CD4-positive, alpha-beta memory T cell (primary cell): ENCODE measurements at regions not wholly inside any gene's neighbourhood (a gene's known extent, or its start where the extent isn't known, plus 50 kb on each side); places are given as distances from the start of the nearest gene placed in this dataset.

ENCODE experiments used
- CTCF ChIA-PET: fragments of 350-600 bp; sonication (Branson Sonifier 250); formaldehyde crosslinking; loops from one replicate; lab custom pipeline; 2021; ENCODE audit warnings: inconsistent platforms; ENCODE audit not compliant: partially characterized antibody; lab: Charles Lee
- POLR2A ChIA-PET: fragments of 350-600 bp; sonication (Branson Sonifier 250); formaldehyde crosslinking; loops from one replicate; lab custom pipeline; 2021; ENCODE audit not compliant: partially characterized antibody; lab: Charles Lee
- DNase-seq, 5 donors: peaks; one replicate each; pipeline versions ENCODE4 v3.0.0 to v3.0.0-alpha.2; 2020 to 2022; ENCODE audit warnings: mixed read lengths in 1 of 5
- H3K27ac ChIP-seq: one replicate; pipeline ENCODE4 v1.7.0; 2013; ENCODE audit warnings: low read depth, low read length
- H3K27me3 ChIP-seq: 2 replicates; pipeline ENCODE4 v1.7.0; 2013; ENCODE audit warnings: mild to moderate bottlenecking, low read length, moderate library complexity; ENCODE audit not compliant: insufficient read depth
- H3K36me3 ChIP-seq: 2 replicates; pipeline ENCODE4 v1.7.0; 2013; ENCODE audit warnings: mild to moderate bottlenecking, low read length, moderate library complexity; ENCODE audit not compliant: insufficient read depth
- H3K4me1 ChIP-seq: 2 replicates; pipeline ENCODE4 v1.7.0; 2013; ENCODE audit warnings: mild to moderate bottlenecking, low read length, moderate library complexity; ENCODE audit not compliant: insufficient read depth
- H3K4me3 ChIP-seq, 2 donors: one replicate each; pipeline ENCODE4 v1.7.0; 2013; ENCODE audit warnings: low read length in 2 of 2, mild to moderate bottlenecking in 1 of 2
- H3K9me3 ChIP-seq, 2 donors: one replicate each; pipeline ENCODE4 v1.7.0; 2013; ENCODE audit warnings: low read length in 2 of 2, control low read depth in 1 of 2; ENCODE audit not compliant: control insufficient read depth in 1 of 2
- H3K27ac Mint-ChIP-seq, 7 donors: one replicate each; pipeline ENCODE4 v1.8.0; 2020 to 2021; ENCODE audit warnings: mixed read lengths in 7 of 7, mild to moderate bottlenecking in 6 of 7, inconsistent platforms in 3 of 7, moderate library complexity in 3 of 7
- H3K27me3 Mint-ChIP-seq, 2 donors: one replicate each; pipeline ENCODE4 v1.8.0; 2020 to 2021; ENCODE audit warnings: mixed read lengths in 2 of 2
- H3K36me3 Mint-ChIP-seq, 2 donors: one replicate each; pipeline ENCODE4 v1.8.0; 2020 to 2021; ENCODE audit warnings: mixed read lengths in 2 of 2, inconsistent platforms in 1 of 2, mild to moderate bottlenecking in 1 of 2
- H3K4me1 Mint-ChIP-seq, 4 donors: one replicate each; pipeline ENCODE4 v1.8.0; 2020 to 2021; ENCODE audit warnings: mixed read lengths in 4 of 4, mild to moderate bottlenecking in 1 of 4
- H3K4me3 Mint-ChIP-seq, 8 donors: one replicate each; pipeline ENCODE4 v1.8.0; 2020 to 2021; ENCODE audit warnings: mixed read lengths in 8 of 8, mild to moderate bottlenecking in 7 of 8, moderate library complexity in 6 of 8, inconsistent platforms in 3 of 8
- H3K9me3 Mint-ChIP-seq, 8 donors: one replicate each; pipeline ENCODE4 v1.8.0; 2020 to 2021; ENCODE audit warnings: mixed read lengths in 8 of 8, mild to moderate bottlenecking in 5 of 8, inconsistent platforms in 3 of 8, moderate library complexity in 1 of 8
- intact Hi-C: fragments of 100-400 bp; cut with micrococcal nuclease; formaldehyde crosslinking; loops from one replicate; pipeline ENCODE4 v1.15.1; 2023

DNA sequence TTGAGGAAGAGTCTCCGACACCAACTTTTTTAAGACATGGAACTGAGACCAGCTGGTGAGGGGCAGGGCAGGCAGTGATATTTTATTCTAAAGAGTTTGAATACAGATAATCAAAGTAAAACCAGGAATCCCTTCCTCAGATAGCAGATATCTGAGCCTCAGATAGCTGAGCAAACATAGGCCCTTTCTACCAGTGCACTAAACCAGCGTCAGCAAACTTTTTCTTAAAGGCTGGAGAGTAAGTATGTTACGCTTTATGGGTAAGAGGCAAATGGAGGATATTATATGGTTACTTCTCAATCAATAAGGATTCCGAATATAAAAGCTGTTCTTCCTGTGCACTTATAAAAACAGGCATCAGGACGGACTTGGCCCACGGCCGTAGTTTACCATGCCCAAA is 73.9 kb downstream of the WNT5A start:
- POLR2A ChIA-PET: no interaction called here

DNA sequence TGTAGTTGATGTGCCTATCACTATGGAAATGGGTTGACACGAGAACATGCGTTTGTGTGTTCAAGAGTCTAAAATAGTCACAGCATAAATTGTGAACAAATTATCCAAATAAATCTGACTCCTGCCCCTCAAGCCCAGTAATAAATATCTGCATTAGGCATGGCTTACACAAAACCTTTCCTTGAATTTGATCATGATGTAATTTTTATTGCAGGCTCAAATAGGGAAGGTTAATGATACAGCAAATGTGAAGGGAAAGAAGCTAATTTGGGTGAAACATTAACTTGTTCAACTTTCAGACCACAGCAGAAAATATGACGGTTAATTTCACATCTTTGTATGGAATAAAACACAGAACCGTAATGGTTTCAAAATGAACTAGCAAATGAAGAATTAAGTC is 74.6 kb downstream of the WNT5A start:
- Histone ChIP-seq H3K36me3 (no peaks in the 10 kb centered on the region), H3K4me1 (no peaks in the 10 kb centered on the region), H3K4me3 (no peak overlapping the region), H3K27ac (no peak overlapping the region), H3K27me3 (no peaks in the 10 kb centered on the region), H3K9me3 (no peaks in the 10 kb centered on the region)
- no peak for DNase-seq
- Mint-ChIP-seq H3K36me3 (no peaks in the 10 kb centered on the region), H3K4me3 (no peak overlapping the region), H3K27ac (no peak overlapping the region), H3K4me1 (no peaks in the 10 kb centered on the region), H3K27me3 (no peaks in the 10 kb centered on the region), H3K9me3 (peaks cover under 1 to 13% (median 8%) of the 10 kb centered on the region in 8 donors)
- ChIA-PET POLR2A (no interaction called here), CTCF (no interaction called here)
- intact Hi-C loops: no loop called here

More for the DNA sequence above, 73.9 kb downstream of the WNT5A start:
- intact Hi-C loops: no loop called here
- Mint-ChIP-seq H3K36me3 (no peaks in the 10 kb centered on the region), H3K4me3 (no peak overlapping the region), H3K27me3 (no peaks in the 10 kb centered on the region), H3K27ac (no peak overlapping the region), H3K9me3 (peaks cover 6 to 13% (median 7%) of the 10 kb centered on the region in 8 donors), H3K4me1 (no peaks in the 10 kb centered on the region)
- Histone ChIP-seq H3K27ac (no peak overlapping the region), H3K4me3 (no peak overlapping the region), H3K36me3 (no peaks in the 10 kb centered on the region), H3K4me1 (no peaks in the 10 kb centered on the region), H3K9me3 (no peaks in the 10 kb centered on the region), H3K27me3 (no peaks in the 10 kb centered on the region)
- no peak for DNase-seq
- CTCF ChIA-PET: no interaction called here

DNA sequence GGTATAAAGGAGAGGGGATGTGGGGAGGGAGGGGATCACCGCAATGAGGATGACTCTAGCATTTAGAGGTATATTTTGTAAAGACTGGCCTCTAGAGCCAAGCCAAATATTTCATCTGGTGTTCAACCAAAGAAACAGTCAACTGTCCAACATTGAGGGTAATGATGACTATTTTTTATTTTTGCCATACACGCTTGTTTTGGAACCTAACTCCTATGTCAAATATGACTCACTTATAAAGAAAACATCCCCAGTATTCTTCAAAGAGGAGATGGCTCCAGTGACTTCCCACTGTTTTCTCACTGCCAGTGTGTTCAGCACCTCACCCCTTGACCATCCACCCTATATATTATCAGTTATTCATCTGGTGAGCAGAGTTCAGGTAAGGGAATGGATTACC is 77.3 kb downstream of the WNT5A start:
- ChIA-PET POLR2A (no interaction called here), CTCF (no interaction called here)
- no peaks in the 10 kb centered on the region for H3K9me3 ChIP-seq
- no peaks in the 10 kb centered on the region for H3K36me3 Mint-ChIP-seq
- H3K27ac Mint-ChIP-seq: no peak overlapping the region
- no peaks in the 10 kb centered on the region for H3K36me3 ChIP-seq
- H3K27me3 ChIP-seq: no peaks in the 10 kb centered on the region
- no peaks in the 10 kb centered on the region for H3K4me1 Mint-ChIP-seq
- H3K9me3 Mint-ChIP-seq: peaks cover 2 to 23% (median 10%) of the 10 kb centered on the region in 8 donors
- H3K4me3 ChIP-seq: no peak overlapping the region
- intact Hi-C loops: no loop called here
- no peak overlapping the region for H3K27ac ChIP-seq
- H3K4me1 ChIP-seq: no peaks in the 10 kb centered on the region
- no peak for DNase-seq
- H3K4me3 Mint-ChIP-seq: no peak overlapping the region
- H3K27me3 Mint-ChIP-seq: no peaks in the 10 kb centered on the region

DNA sequence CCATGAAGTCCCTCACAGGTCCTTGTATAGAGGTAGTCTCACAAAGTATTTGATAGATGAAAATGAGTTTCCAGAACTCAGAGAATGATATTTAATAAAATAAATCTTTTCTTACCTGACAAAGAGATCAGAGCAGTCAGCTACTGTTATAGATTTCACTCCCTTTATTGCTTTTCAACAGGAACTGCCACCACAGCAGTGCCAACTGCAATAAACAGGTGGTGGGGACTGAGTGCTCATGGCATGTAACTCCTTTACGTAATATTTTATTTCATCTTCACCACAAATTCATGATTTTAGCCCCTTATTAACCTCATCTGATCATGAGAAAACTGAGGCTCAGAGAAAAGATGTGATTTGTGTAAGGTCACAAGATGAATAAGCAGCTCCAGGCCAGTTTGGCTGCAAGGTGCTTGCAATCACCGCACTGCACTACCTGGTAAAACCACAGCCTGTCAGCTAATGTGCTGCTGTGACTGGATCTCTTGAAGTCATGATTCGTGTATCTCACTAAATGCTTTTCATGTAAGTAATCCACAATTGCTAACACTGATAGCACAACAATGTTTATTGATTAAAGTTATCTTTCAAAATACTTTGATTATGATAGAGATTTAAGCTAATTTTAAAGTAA is 78.8 kb downstream of the WNT5A start:
- no peak overlapping the region for H3K4me3 ChIP-seq
- H3K4me1 Mint-ChIP-seq: no peaks in the 10 kb centered on the region
- POLR2A ChIA-PET: no interaction called here

DNA sequence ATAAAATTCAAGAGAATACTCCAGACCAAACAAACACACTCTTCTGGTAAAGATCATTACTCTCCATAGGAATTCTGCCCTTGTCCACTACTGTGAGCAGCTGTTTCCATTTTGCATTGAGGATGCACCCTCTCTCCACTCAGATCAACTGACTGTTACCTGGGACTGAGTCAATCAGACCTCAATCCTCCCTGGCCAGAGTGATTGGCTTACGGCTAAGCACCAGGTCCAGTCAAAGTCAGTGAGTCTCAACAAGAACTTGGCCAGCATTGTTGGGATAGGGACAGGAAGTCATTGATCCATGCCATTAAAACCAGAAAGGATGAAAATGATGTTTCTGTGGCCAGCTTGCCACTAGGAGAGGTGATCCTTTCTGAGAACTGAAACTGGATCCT is 79.7 kb downstream of the WNT5A start:
- H3K4me1 ChIP-seq: no peaks in the 10 kb centered on the region
- Mint-ChIP-seq H3K36me3 (no peaks in the 10 kb centered on the region), H3K4me1 (no peaks in the 10 kb centered on the region), H3K9me3 (peaks cover 2 to 14% (median 9%) of the 10 kb centered on the region in 8 donors), H3K4me3 (no peak overlapping the region), H3K27me3 (no peaks in the 10 kb centered on the region), H3K27ac (no peak overlapping the region)
- no peak overlapping the region for H3K27ac ChIP-seq
- no peaks in the 10 kb centered on the region for H3K9me3 ChIP-seq
- H3K36me3 ChIP-seq: no peaks in the 10 kb centered on the region
- no peaks in the 10 kb centered on the region for H3K27me3 ChIP-seq
- no peak for DNase-seq
- intact Hi-C loops: no loop called here
- POLR2A ChIA-PET: no interaction called here
- CTCF ChIA-PET: interaction anchor here (0.6 kb wide), 1 partner anchor 24 kb away, joined by 3 read pairs; no protein-coding TSS in a partner anchor
- H3K4me3 ChIP-seq: no peak overlapping the region

More for the DNA sequence above, 78.8 kb downstream of the WNT5A start:
- Mint-ChIP-seq H3K27me3 (no peaks in the 10 kb centered on the region), H3K9me3 (peaks cover 2 to 14% (median 9%) of the 10 kb centered on the region in 8 donors), H3K27ac (no peak overlapping the region), H3K36me3 (no peaks in the 10 kb centered on the region), H3K4me3 (no peak overlapping the region)
- CTCF ChIA-PET: interaction anchor here (0.6 kb wide), 1 partner anchor 23 kb away, joined by 3 read pairs; no protein-coding TSS in a partner anchor
- Histone ChIP-seq H3K9me3 (no peaks in the 10 kb centered on the region), H3K4me1 (no peaks in the 10 kb centered on the region), H3K36me3 (no peaks in the 10 kb centered on the region), H3K27ac (no peak overlapping the region), H3K27me3 (no peaks in the 10 kb centered on the region)
- intact Hi-C loops: no loop called here
- DNase-seq: no peak

DNA sequence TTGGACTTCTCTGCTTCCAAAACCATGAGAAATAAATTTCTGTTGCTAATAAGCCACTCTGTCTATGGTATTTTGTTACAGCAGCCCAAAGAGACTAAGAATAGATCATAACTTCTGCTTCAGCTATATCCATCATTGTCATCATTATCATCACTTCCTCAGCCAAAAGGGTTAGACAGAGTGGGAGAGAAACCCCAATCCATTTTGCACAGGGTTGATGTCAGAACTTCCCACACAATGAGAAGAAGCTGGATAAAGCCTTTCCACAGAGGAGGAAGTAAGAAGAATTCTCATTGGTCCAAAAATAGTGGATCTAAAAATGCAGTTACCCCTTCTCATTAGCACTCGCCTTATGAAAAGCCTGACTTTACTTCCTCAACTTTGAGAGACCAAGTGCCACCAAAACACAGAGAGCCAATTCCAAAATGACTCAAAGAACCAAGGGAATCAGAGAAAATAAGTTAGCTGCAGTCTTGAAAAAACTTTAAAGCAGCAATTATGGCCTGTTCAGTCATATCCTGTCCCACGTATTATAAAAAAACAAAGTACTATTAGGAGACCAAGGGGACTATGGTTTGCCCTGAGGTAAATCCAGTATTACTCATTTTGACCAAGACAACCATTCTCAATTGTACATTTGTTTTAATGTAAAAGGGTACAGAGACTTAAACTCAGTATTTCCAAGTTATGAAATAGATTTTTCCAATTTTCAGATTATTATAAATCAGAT is 80.2 kb downstream of the WNT5A start:
- peaks cover 2 to 14% (median 8%) of the 10 kb centered on the region in 8 donors for H3K9me3 Mint-ChIP-seq
- no peaks in the 10 kb centered on the region for H3K4me1 Mint-ChIP-seq
- ChIA-PET CTCF (no interaction called here), POLR2A (no interaction called here)
- Histone ChIP-seq H3K9me3 (no peaks in the 10 kb centered on the region), H3K27me3 (no peaks in the 10 kb centered on the region), H3K4me3 (no peak overlapping the region), H3K27ac (no peak overlapping the region), H3K36me3 (no peaks in the 10 kb centered on the region), H3K4me1 (no peaks in the 10 kb centered on the region)
- no peaks in the 10 kb centered on the region for H3K36me3 Mint-ChIP-seq
- H3K27me3 Mint-ChIP-seq: no peaks in the 10 kb centered on the region
- no peak overlapping the region for H3K27ac Mint-ChIP-seq
- intact Hi-C loops: no loop called here
- DNase-seq: no peak
- no peak overlapping the region for H3K4me3 Mint-ChIP-seq

DNA sequence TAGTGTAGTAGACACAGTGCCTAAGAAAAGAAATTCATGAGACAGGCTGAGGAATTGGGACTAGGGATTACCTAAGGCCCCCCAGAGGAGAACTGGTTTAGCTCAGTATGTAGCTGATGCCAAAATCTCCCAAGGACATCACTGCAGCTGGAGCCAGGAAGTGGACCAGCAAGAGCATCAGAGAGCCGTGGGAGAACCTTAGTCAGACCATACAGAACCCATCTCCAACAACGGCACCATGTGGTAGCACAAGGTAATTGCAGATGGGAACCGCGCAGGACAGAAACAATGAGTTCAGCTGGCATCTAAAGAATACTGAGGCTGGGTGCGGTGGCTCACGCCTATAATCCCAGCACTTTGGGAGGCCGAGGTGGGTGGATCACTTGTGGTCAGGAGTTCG is 81.7 kb downstream of the WNT5A start:
- Mint-ChIP-seq H3K9me3 (peaks cover 2 to 14% (median 7%) of the 10 kb centered on the region in 8 donors), H3K27ac (peak overlapping the region in 1 of 7 donors; percentile 49)

More for the DNA sequence above, 81.7 kb downstream of the WNT5A start:
- H3K4me3 ChIP-seq: no peak overlapping the region
- H3K27me3 ChIP-seq: no peaks in the 10 kb centered on the region
- ChIA-PET POLR2A (no interaction called here), CTCF (no interaction called here)
- no peaks in the 10 kb centered on the region for H3K27me3 Mint-ChIP-seq
- H3K36me3 ChIP-seq: no peaks in the 10 kb centered on the region
- H3K4me1 ChIP-seq: no peaks in the 10 kb centered on the region
- DNase-seq: no peak
- no peak overlapping the region for H3K4me3 Mint-ChIP-seq
- H3K36me3 Mint-ChIP-seq: no peaks in the 10 kb centered on the region
- intact Hi-C loops: no loop called here
- no peaks in the 10 kb centered on the region for H3K9me3 ChIP-seq
- H3K4me1 Mint-ChIP-seq: no peaks in the 10 kb centered on the region
- H3K27ac ChIP-seq: no peak overlapping the region
